B cell (primary cell): ENCODE measurements at regions not wholly inside any gene's neighbourhood (a gene's known extent, or its start where the extent isn't known, plus 50 kb on each side); places are given as distances from the start of the nearest gene placed in this dataset.

ENCODE experiments used
- ATAC-seq: fragments of 200-7000 bp; cut with Tn5 transposase; one replicate; pipeline ENCODE4 v1.10.0; 2021; ENCODE audit warnings: low read depth, mild to moderate bottlenecking, moderate number of reproducible peaks, moderate library complexity
- CTCF ChIA-PET: fragments of 350-600 bp; sonication (Branson Sonifier 250); formaldehyde crosslinking; loops from one replicate; lab custom pipeline; 2021; ENCODE audit warnings: antibody characterized with exemption, inconsistent platforms; lab: Charles Lee
- POLR2A ChIA-PET: fragments of 350-600 bp; sonication (Branson Sonifier 250); formaldehyde crosslinking; loops from one replicate; lab custom pipeline; 2021; ENCODE audit warnings: antibody characterized with exemption; lab: Charles Lee
- DNase-seq: peaks from one replicate; pipeline ENCODE4 v3.0.0; 2013
- H2AFZ ChIP-seq: 2 replicates; pipeline ENCODE4 v1.6.1; 2012; ENCODE audit warnings: mild to moderate bottlenecking, low read depth, low read length; ENCODE audit not compliant: insufficient read depth, poor library complexity, severe bottlenecking
- H3K27ac ChIP-seq, 2 donors: 1 replicate in 1 of 2; 2 replicates in 1 of 2; pipeline ENCODE4 v1.5.1; 2012 to 2013; ENCODE audit warnings: low read length in 2 of 2, mild to moderate bottlenecking in 2 of 2, moderate library complexity in 1 of 2
- H3K27me3 ChIP-seq, 4 experiments: fragments of 200-600 bp in 1 of 4; sonication (generic) in 1 of 4; replicated peaks in 1 of 4; 1 replicate in 2 of 4; 2 replicates in 2 of 4; pipeline versions ENCODE4 v1.6.1 to v1.7.0; 2013 to 2016; ENCODE audit warnings: low read length in 3 of 4, mild to moderate bottlenecking in 2 of 4, mixed read lengths in 1 of 4, moderate library complexity in 1 of 4; ENCODE audit not compliant: insufficient read depth in 4 of 4, control insufficient read depth in 3 of 4; ENCODE audit errors: control extremely low read depth in 1 of 4
- H3K36me3 ChIP-seq, 2 experiments: replicated peaks in 1 of 2; 1 replicate in 1 of 2; 2 replicates in 1 of 2; pipeline versions ENCODE4 v1.6.1 to v1.7.1; 2013; ENCODE audit warnings: low read length in 1 of 2; ENCODE audit not compliant: insufficient read depth in 2 of 2, control insufficient read depth in 1 of 2; ENCODE audit errors: control extremely low read depth in 1 of 2, extremely low read depth in 1 of 2
- H3K4me1 ChIP-seq, 2 donors: fragments of 200-600 bp in 1 of 2; sonication (generic) in 1 of 2; 1 replicate in 1 of 2; 2 replicates in 1 of 2; pipeline versions ENCODE4 v1.5.1 to v1.6.1; 2013 to 2017; ENCODE audit warnings: low read length in 2 of 2; ENCODE audit not compliant: control insufficient read depth in 2 of 2, insufficient read depth in 2 of 2
- H3K4me2 ChIP-seq: replicated peaks from 2 replicates; pipeline ENCODE3; 2012; ENCODE audit warnings: mild to moderate bottlenecking, low read depth, low read length; ENCODE audit not compliant: poor library complexity, severe bottlenecking
- H3K4me3 ChIP-seq, 5 experiments: fragments of 200-600 bp in 1 of 5; sonication (generic) in 1 of 5; 1 replicate in 3 of 5; 2 replicates in 2 of 5; pipeline versions ENCODE4 v1.5.1 to v1.7.0; 2011 to 2016; ENCODE audit warnings: low read length in 4 of 5, mild to moderate bottlenecking in 4 of 5, low read depth in 2 of 5, control low read depth in 1 of 5, moderate library complexity in 1 of 5; ENCODE audit not compliant: insufficient read depth in 1 of 5; ENCODE audit errors: control extremely low read depth in 1 of 5, extremely low read depth in 1 of 5
- H3K79me2 ChIP-seq: fragments of 200-600 bp; sonication (generic); one replicate; pipeline ENCODE4 v1.6.0; 2016; ENCODE audit warnings: low read length; ENCODE audit not compliant: control insufficient read depth, insufficient read depth
- H3K9ac ChIP-seq: fragments of 200-600 bp; sonication (generic); 2 replicates; pipeline ENCODE4 v1.6.1; 2017; ENCODE audit warnings: mild to moderate bottlenecking, low read length, moderate library complexity
- H3K9me3 ChIP-seq, 3 donors: one replicate each; pipeline versions ENCODE4 v1.6.1 to v1.7.1; 2013; ENCODE audit warnings: low read length in 2 of 3; ENCODE audit not compliant: control insufficient read depth in 2 of 3, insufficient read depth in 1 of 3; ENCODE audit errors: control extremely low read depth in 1 of 3
- H4K20me1 ChIP-seq: 2 replicates; pipeline ENCODE4 v1.6.0; 2012; ENCODE audit warnings: mild to moderate bottlenecking, low read length; ENCODE audit not compliant: insufficient read depth, control insufficient read depth, poor library complexity, severe bottlenecking
- H3K27ac Mint-ChIP-seq: one replicate; pipeline ENCODE4 v1.8.0; 2021; ENCODE audit warnings: mixed read lengths
- H3K27me3 Mint-ChIP-seq: one replicate; pipeline ENCODE4 v1.8.0; 2021; ENCODE audit warnings: mixed read lengths
- H3K4me1 Mint-ChIP-seq: one replicate; pipeline ENCODE4 v1.8.0; 2021; ENCODE audit warnings: mixed read lengths
- H3K4me3 Mint-ChIP-seq: one replicate; pipeline ENCODE4 v1.8.0; 2021; ENCODE audit warnings: mixed read lengths
- H3K9me3 Mint-ChIP-seq: one replicate; pipeline ENCODE4 v1.8.0; 2022; ENCODE audit warnings: mixed read lengths; ENCODE audit not compliant: insufficient read depth
- EZH2 ChIP-seq: IDR thresholded peaks from 2 replicates; pipeline ENCODE4 v1.6.1; 2012; ENCODE audit warnings: borderline replicate concordance, low read depth, mild to moderate bottlenecking, moderate library complexity, low read length; ENCODE audit not compliant: insufficient read depth, poor library complexity, severe bottlenecking
- WGBS: methylation state at CpG from one replicate; pipeline ENCODE4 v1.1.5; 2013; ENCODE audit warnings: missing lambda C conversion rate; ENCODE audit not compliant: insufficient coverage; 5-methylcytosine and 5-hydroxymethylcytosine counted together
- intact Hi-C: fragments of 100-400 bp; cut with micrococcal nuclease; formaldehyde crosslinking; loops from one replicate; pipeline ENCODE4 v1.10.0; 2022
- TF ChIP-seq, protein P1 (sequence below): fragments of 200-600 bp; IDR thresholded peaks from one replicate; pipeline ENCODE4 v1.8.0; 2022; ENCODE audit warnings: antibody characterized with exemption, mild to moderate bottlenecking

GRCh38 chr11:92340839-92341238, 116.2 kb downstream of the FAT3 start:
- Mint-ChIP-seq H3K27me3 (no peaks in the 10 kb centered on the region), H3K9me3 (peaks cover 2% of the 10 kb centered on the region), H3K4me3 (no peak overlapping the region), H3K4me1 (no peaks in the 10 kb centered on the region), H3K27ac (no peak overlapping the region)
- DNase-seq: peak; percentile 5
- no peak overlapping the region for H3K4me2 ChIP-seq
- intact Hi-C loops: no loop called here
- no peak for ATAC-seq
- H4K20me1 ChIP-seq: no peaks in the 10 kb centered on the region
- WGBS: 87% methylated on average over 6 of the region's 6 CpGs
- no peaks in the 10 kb centered on the region for H3K27me3 ChIP-seq
- no peak overlapping the region for H3K4me3 ChIP-seq
- H3K9me3 ChIP-seq: peaks cover 0 to 3% (median 0%) of the 10 kb centered on the region in 3 donors
- CTCF ChIA-PET: no interaction called here
- H3K27ac ChIP-seq: no peak overlapping the region
- H3K79me2 ChIP-seq: no peaks in the 10 kb centered on the region
- no peak for TF ChIP-seq EZH2
- TF ChIP-seq, protein P1, sequence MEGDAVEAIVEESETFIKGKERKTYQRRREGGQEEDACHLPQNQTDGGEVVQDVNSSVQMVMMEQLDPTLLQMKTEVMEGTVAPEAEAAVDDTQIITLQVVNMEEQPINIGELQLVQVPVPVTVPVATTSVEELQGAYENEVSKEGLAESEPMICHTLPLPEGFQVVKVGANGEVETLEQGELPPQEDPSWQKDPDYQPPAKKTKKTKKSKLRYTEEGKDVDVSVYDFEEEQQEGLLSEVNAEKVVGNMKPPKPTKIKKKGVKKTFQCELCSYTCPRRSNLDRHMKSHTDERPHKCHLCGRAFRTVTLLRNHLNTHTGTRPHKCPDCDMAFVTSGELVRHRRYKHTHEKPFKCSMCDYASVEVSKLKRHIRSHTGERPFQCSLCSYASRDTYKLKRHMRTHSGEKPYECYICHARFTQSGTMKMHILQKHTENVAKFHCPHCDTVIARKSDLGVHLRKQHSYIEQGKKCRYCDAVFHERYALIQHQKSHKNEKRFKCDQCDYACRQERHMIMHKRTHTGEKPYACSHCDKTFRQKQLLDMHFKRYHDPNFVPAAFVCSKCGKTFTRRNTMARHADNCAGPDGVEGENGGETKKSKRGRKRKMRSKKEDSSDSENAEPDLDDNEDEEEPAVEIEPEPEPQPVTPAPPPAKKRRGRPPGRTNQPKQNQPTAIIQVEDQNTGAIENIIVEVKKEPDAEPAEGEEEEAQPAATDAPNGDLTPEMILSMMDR: no peak
- no peaks in the 10 kb centered on the region for H3K36me3 ChIP-seq
- H3K9ac ChIP-seq: no peak overlapping the region
- no peak overlapping the region for H2AFZ ChIP-seq
- POLR2A ChIA-PET: no interaction called here
- no peaks in the 10 kb centered on the region for H3K4me1 ChIP-seq

DNA sequence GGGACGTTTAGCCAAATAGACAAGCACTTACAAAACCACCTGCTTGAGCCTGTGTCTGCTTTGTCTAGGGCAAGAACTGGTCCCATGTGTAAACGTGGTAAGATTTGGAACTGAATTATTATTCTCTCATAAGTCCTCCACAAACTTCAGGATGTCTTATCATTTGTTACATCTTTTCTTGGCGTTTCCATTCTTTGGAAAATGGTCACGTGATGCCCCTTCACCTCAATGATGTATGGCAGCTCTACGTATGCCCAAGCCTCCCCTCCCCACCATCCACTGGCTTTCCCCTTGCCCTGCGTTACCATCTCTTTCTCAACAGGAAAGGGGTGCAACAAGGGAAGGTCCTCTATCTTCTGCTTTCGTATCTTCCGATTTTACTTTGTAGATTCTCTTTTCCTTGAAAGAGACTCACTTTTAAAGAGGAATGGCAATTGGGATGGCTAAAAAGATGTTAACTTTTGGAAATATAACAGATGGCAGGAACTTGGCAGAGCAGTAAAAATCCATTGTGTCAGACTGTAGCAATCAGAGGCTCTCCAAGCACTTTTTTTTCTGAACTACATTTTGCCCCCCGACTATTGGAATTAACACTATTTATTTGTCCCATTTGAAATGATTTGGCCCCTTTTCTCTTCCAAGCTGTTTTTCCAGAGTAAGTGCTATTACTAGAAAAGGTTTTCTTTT, 117.6 kb downstream of the FAT3 start:
- no peak overlapping the region for H2AFZ ChIP-seq
- no peaks in the 10 kb centered on the region for H3K79me2 ChIP-seq
- no peak for DNase-seq
- ChIA-PET POLR2A (no interaction called here), CTCF (no interaction called here)
- H3K4me2 ChIP-seq: no peak overlapping the region
- no peaks in the 10 kb centered on the region for H3K4me1 ChIP-seq
- H3K4me3 ChIP-seq: no peak overlapping the region
- no peaks in the 10 kb centered on the region for H3K27me3 ChIP-seq
- intact Hi-C loops: no loop called here
- H3K27me3 Mint-ChIP-seq: no peaks in the 10 kb centered on the region
- no peak overlapping the region for H3K27ac Mint-ChIP-seq
- H4K20me1 ChIP-seq: no peaks in the 10 kb centered on the region
- H3K4me3 Mint-ChIP-seq: no peak overlapping the region
- H3K9me3 ChIP-seq: no peaks in the 10 kb centered on the region
- no peak overlapping the region for H3K9ac ChIP-seq
- H3K27ac ChIP-seq: no peak overlapping the region
- no peaks in the 10 kb centered on the region for H3K36me3 ChIP-seq
- H3K4me1 Mint-ChIP-seq: no peaks in the 10 kb centered on the region
- WGBS: 63% methylated on average over 2 of the region's 9 CpGs
- peaks cover 2% of the 10 kb centered on the region for H3K9me3 Mint-ChIP-seq
- TF ChIP-seq EZH2: no peak
- TF ChIP-seq, protein P1: no peak
- ATAC-seq: no peak
